IMR-90 (cell line): ENCODE measurements at regions not wholly inside any gene's neighbourhood (a gene's known extent, or its start where the extent isn't known, plus 50 kb on each side); places are given as distances from the start of the nearest gene placed in this dataset.

Source experiments
- ATAC-seq: fragments of 200-7000 bp; cut with Tn5 transposase; 2 replicates; pipeline ENCODE4 v1.9.1; 2020; ENCODE audit warnings: low read depth, mild to moderate bottlenecking, moderate library complexity
- BruUV-seq: library from RNA; stranded (reverse); fragments of 400-500 nt; replicated peaks from 2 replicates; lab custom pipeline; 2021; lab: Mats Ljungman, UMichigan
- CTCF ChIA-PET: fragments of 300-600 bp; formaldehyde crosslinking; extraction: SDS; loops from one replicate; lab custom pipeline; 2021; ENCODE audit warnings: antibody characterized with exemption; lab: Yijun Ruan, JAX
- POLR2A ChIA-PET: fragments of 300-600 bp; sonication (Branson Sonifier 250); formaldehyde crosslinking; loops from one replicate; lab custom pipeline; 2022; ENCODE audit warnings: antibody characterized with exemption; ENCODE audit not compliant: unreplicated experiment; lab: Charles Lee
- DNase-seq: peaks from one replicate; pipeline ENCODE4 v3.0.0; 2013
- H2AFZ ChIP-seq: replicated peaks from 2 replicates; pipeline ENCODE3; 2013; ENCODE audit warnings: low read length, mild to moderate bottlenecking; ENCODE audit not compliant: poor library complexity
- H2AK5ac ChIP-seq: 2 replicates; pipeline ENCODE4 v1.6.1; 2013; ENCODE audit warnings: low read depth, low read length, inconsistent platforms
- H2AK9ac ChIP-seq: replicated peaks from 2 replicates; pipeline ENCODE3; 2013; ENCODE audit warnings: mild to moderate bottlenecking, low read depth, low read length, moderate library complexity; ENCODE audit not compliant: poor library complexity
- H2BK120ac ChIP-seq: 2 replicates; pipeline ENCODE4 v1.6.1; 2013; ENCODE audit warnings: low read depth, low read length, inconsistent platforms
- H2BK15ac ChIP-seq: 3 replicates; pipeline ENCODE4 v1.6.1; 2013; ENCODE audit warnings: low read depth, low read length, inconsistent platforms
- H2BK20ac ChIP-seq: 2 replicates; pipeline ENCODE4 v1.6.1; 2013; ENCODE audit warnings: low read depth, mild to moderate bottlenecking, inconsistent platforms, low read length, moderate library complexity
- H2BK5ac ChIP-seq: 2 replicates; pipeline ENCODE4 v1.6.1; 2013; ENCODE audit warnings: mild to moderate bottlenecking, low read depth, low read length, inconsistent platforms; ENCODE audit not compliant: poor library complexity, severe bottlenecking
- H3K14ac ChIP-seq: replicated peaks from 2 replicates; pipeline ENCODE4 v1.6.1; 2013; ENCODE audit warnings: low read depth, low read length, inconsistent platforms
- H3K18ac ChIP-seq: 2 replicates; pipeline ENCODE4 v1.6.1; 2013; ENCODE audit warnings: low read depth, low read length, control low read depth
- H3K23ac ChIP-seq: 2 replicates; pipeline ENCODE4 v1.6.1; 2013; ENCODE audit warnings: low read depth, low read length, inconsistent platforms
- H3K27ac ChIP-seq: 2 replicates; pipeline ENCODE4 v1.5.1; 2013; ENCODE audit warnings: mild to moderate bottlenecking, control low read depth, low read length; ENCODE audit not compliant: insufficient read depth
- H3K27me3 ChIP-seq: 2 replicates; pipeline ENCODE4 v1.6.1; 2013; ENCODE audit warnings: low read length; ENCODE audit not compliant: control insufficient read depth, insufficient read depth
- H3K36me3 ChIP-seq: 2 replicates; pipeline ENCODE4 v1.6.1; 2013; ENCODE audit warnings: low read length, mixed read lengths; ENCODE audit not compliant: control insufficient read depth, insufficient read depth
- H3K4ac ChIP-seq: 2 replicates; pipeline ENCODE4 v1.6.1; 2013; ENCODE audit warnings: low read depth, low read length, inconsistent platforms
- H3K4me1 ChIP-seq: 2 replicates; pipeline ENCODE4 v1.6.1; 2013; ENCODE audit warnings: low read length, mixed read lengths; ENCODE audit not compliant: control insufficient read depth, insufficient read depth
- H3K4me2 ChIP-seq: 2 replicates; pipeline ENCODE4 v1.6.1; 2013; ENCODE audit warnings: low read depth, mild to moderate bottlenecking, control low read depth, low read length, moderate library complexity
- H3K4me3 ChIP-seq: 2 replicates; pipeline ENCODE4 v1.5.1; 2013; ENCODE audit warnings: low read depth, mild to moderate bottlenecking, control low read depth, low read length, moderate library complexity; ENCODE audit not compliant: insufficient read depth
- H3K56ac ChIP-seq: 2 replicates; pipeline ENCODE4 v1.6.1; 2013; ENCODE audit warnings: low read length, inconsistent platforms; ENCODE audit not compliant: insufficient read depth; ENCODE audit errors: extremely low read depth
- H3K79me1 ChIP-seq, 2 experiments: 2 replicates each; pipeline ENCODE4 v1.6.1; 2013; ENCODE audit warnings: low read length in 2 of 2, inconsistent platforms in 1 of 2, low read depth in 1 of 2
- H3K9ac ChIP-seq: 2 replicates; pipeline ENCODE4 v1.6.1; 2013; ENCODE audit warnings: low read depth, low read length, control low read depth
- H3K9me1 ChIP-seq: 2 replicates; pipeline ENCODE4 v1.6.1; 2013; ENCODE audit warnings: low read length, inconsistent platforms; ENCODE audit not compliant: insufficient read depth
- H3K9me3 ChIP-seq: 2 replicates; pipeline ENCODE4 v1.6.1; 2013; ENCODE audit warnings: low read length; ENCODE audit not compliant: control insufficient read depth, insufficient read depth
- H4K20me1 ChIP-seq: 2 replicates; pipeline ENCODE4 v1.6.1; 2013; ENCODE audit warnings: low read length, inconsistent platforms; ENCODE audit not compliant: insufficient read depth
- H4K5ac ChIP-seq: 2 replicates; pipeline ENCODE4 v1.6.1; 2013; ENCODE audit warnings: mild to moderate bottlenecking, low read depth, low read length, control low read depth
- H4K8ac ChIP-seq, 2 experiments: 2 replicates each; pipeline ENCODE4 v1.6.1; 2013; ENCODE audit warnings: low read depth in 2 of 2, low read length in 2 of 2, control low read depth in 1 of 2, inconsistent platforms in 1 of 2
- H4K91ac ChIP-seq: 2 replicates; pipeline ENCODE4 v1.6.1; 2013; ENCODE audit warnings: low read depth, low read length, inconsistent platforms; ENCODE audit not compliant: insufficient read depth
- CEBPB ChIP-seq: IDR thresholded peaks from 2 replicates; pipeline ENCODE4 v1.6.1; 2012; ENCODE audit warnings: low read depth, low read length, improper control_type of control experiment
- ELK1 ChIP-seq: fragments of 150-350 bp; IDR thresholded peaks from 2 replicates; pipeline ENCODE4 v1.6.1; 2016; ENCODE audit warnings: low read depth, mild to moderate bottlenecking, low read length, moderate library complexity, borderline replicate concordance
- FOS ChIP-seq: fragments of 150-350 bp; IDR thresholded peaks from 2 replicates; pipeline ENCODE4 v1.6.1; 2016; ENCODE audit warnings: low read depth, low read length
- MAZ ChIP-seq: IDR thresholded peaks from 2 replicates; pipeline ENCODE4 v1.6.1; 2012; ENCODE audit warnings: low read depth, mild to moderate bottlenecking, low read length, improper control_type of control experiment, moderate library complexity, borderline replicate concordance
- WGBS, 2 experiments: methylation state at CpG; one replicate each; pipeline versions ENCODE4 v1.1.5 to v1.1.7; 2013; ENCODE audit warnings: missing lambda C conversion rate in 2 of 2; ENCODE audit not compliant: insufficient read length in 1 of 2; ENCODE audit errors: extremely low coverage in 2 of 2; 5-methylcytosine and 5-hydroxymethylcytosine counted together
- dilution Hi-C: fragments of 300-500 bp; cut with HindIII; formaldehyde crosslinking; loops from one replicate; pipeline ENCODE4 v1.14.3; 2018; ENCODE audit warnings: low sequenced_read_pairs; ENCODE audit not compliant: unreplicated experiment
- in situ Hi-C: fragments of 300-500 bp; cut with MboI; formaldehyde crosslinking; loops from 3 replicates; pipeline ENCODE4 v1.14.3; 2019; ENCODE audit warnings: low sequenced_read_pairs, inconsistent platforms, mixed read lengths
- intact Hi-C: fragments of 100-400 bp; cut with micrococcal nuclease; formaldehyde crosslinking; loops from 2 replicates; pipeline ENCODE4 v1.10.0; 2022

GRCh38 chr4:32136081-32136787, 1416.1 kb downstream of the PCDH7 start:
- intact Hi-C loops = no loop called here
- no peaks in the 10 kb centered on the region for H3K9me1 ChIP-seq
- no peaks in the 10 kb centered on the region for H3K4me1 ChIP-seq
- no peaks in the 10 kb centered on the region for H3K27me3 ChIP-seq
- WGBS, 2 experiments = no CpG with 5 or more reads among the region's 2 CpGs
- H2BK120ac ChIP-seq = no peak overlapping the region
- POLR2A ChIA-PET = no interaction called here
- BruUV-seq = no TSS peak
- no peak overlapping the region for H4K91ac ChIP-seq
- TF ChIP-seq MAZ = no peak
- no peak for TF ChIP-seq ELK1
- no peak for TF ChIP-seq CEBPB
- no peak for TF ChIP-seq FOS
- in situ Hi-C loops = no loop called here
- H3K79me1 ChIP-seq = no peaks in the 10 kb centered on the region
- no peak overlapping the region for H2AFZ ChIP-seq
- peaks cover 2% of the 10 kb centered on the region; the same call in 1 of the 2 replicates for H3K9me3 ChIP-seq
- H3K27ac ChIP-seq = no peak overlapping the region
- no peak overlapping the region for H2AK9ac ChIP-seq
- H3K14ac ChIP-seq = no peak overlapping the region
- no peak overlapping the region for H4K8ac ChIP-seq
- no peak overlapping the region for H3K4me2 ChIP-seq
- no peak overlapping the region for H3K56ac ChIP-seq
- H3K4me3 ChIP-seq = no peak overlapping the region
- H2BK15ac ChIP-seq = no peak overlapping the region
- H3K4ac ChIP-seq = no peak overlapping the region
- DNase-seq (no peak), ATAC-seq (no peak)
- dilution Hi-C loops = no loop called here
- no peaks in the 10 kb centered on the region for H3K36me3 ChIP-seq
- H2BK20ac ChIP-seq = no peak overlapping the region
- H3K23ac ChIP-seq = no peak overlapping the region
- no peaks in the 10 kb centered on the region for H4K20me1 ChIP-seq
- H3K9ac ChIP-seq = no peak overlapping the region
- H3K18ac ChIP-seq = peak overlapping the region; percentile 53; the same call in 1 of the 2 replicates
- H4K5ac ChIP-seq = no peak overlapping the region
- CTCF ChIA-PET = no interaction called here
- no peak overlapping the region for H2BK5ac ChIP-seq
- H2AK5ac ChIP-seq = no peak overlapping the region
